Loucy (cell line): ENCODE measurements at regions not wholly inside any gene's neighbourhood (a gene's known extent, or its start where the extent isn't known, plus 50 kb on each side); places are given as distances from the start of the nearest gene placed in this dataset.

ENCODE experiments used
- H2AFZ ChIP-seq: fragments of 200-600 bp; sonication (generic); 2 replicates; pipeline ENCODE4 v1.6.0; 2016; ENCODE audit warnings: antibody characterized with exemption, mild to moderate bottlenecking, low read length, moderate library complexity
- H3F3A ChIP-seq: fragments of 200-600 bp; 2 replicates; pipeline ENCODE4 v1.6.0; 2016; ENCODE audit warnings: antibody characterized with exemption, low read depth, mild to moderate bottlenecking
- H3K27me3 ChIP-seq: fragments of 200-600 bp; sonication (generic); 2 replicates; pipeline ENCODE4 v1.6.1; 2014; ENCODE audit warnings: low read length, mild to moderate bottlenecking; ENCODE audit not compliant: insufficient read depth, poor library complexity, severe bottlenecking
- H3K36me3 ChIP-seq: fragments of 200-600 bp; sonication (generic); 2 replicates; pipeline ENCODE4 v1.6.1; 2016; ENCODE audit warnings: low read length; ENCODE audit not compliant: insufficient read depth
- H3K4me1 ChIP-seq: fragments of 200-600 bp; sonication (generic); 2 replicates; pipeline ENCODE4 v1.5.1; 2014; ENCODE audit warnings: low read length, mild to moderate bottlenecking; ENCODE audit not compliant: insufficient read depth, poor library complexity, severe bottlenecking
- H3K4me2 ChIP-seq: fragments of 200-600 bp; sonication (generic); 2 replicates; pipeline ENCODE4 v1.6.0; 2014; ENCODE audit warnings: antibody characterized with exemption, low read length, low read depth, mild to moderate bottlenecking; ENCODE audit not compliant: poor library complexity, severe bottlenecking
- H3K4me3 ChIP-seq: fragments of 200-600 bp; sonication (generic); 2 replicates; pipeline ENCODE4 v1.5.1; 2014; ENCODE audit warnings: low read length, mild to moderate bottlenecking, mixed read lengths; ENCODE audit not compliant: poor library complexity, severe bottlenecking
- H3K79me2 ChIP-seq: fragments of 200-600 bp; sonication (generic); 2 replicates; pipeline ENCODE4 v1.6.1; 2014; ENCODE audit warnings: low read length; ENCODE audit not compliant: insufficient read depth
- H3K9ac ChIP-seq: fragments of 200-600 bp; sonication (generic); 2 replicates; pipeline ENCODE4 v1.6.0; 2014; ENCODE audit warnings: mild to moderate bottlenecking, low read depth, low read length, moderate library complexity; ENCODE audit not compliant: poor library complexity, severe bottlenecking
- H3K9me2 ChIP-seq: fragments of 200-600 bp; sonication (generic); replicated peaks from 2 replicates; pipeline ENCODE4 v1.6.1; 2016; ENCODE audit warnings: low read depth, low read length, mixed read lengths
- H3K9me3 ChIP-seq: fragments of 200-600 bp; sonication (generic); 2 replicates; pipeline ENCODE4 v1.6.1; 2014; ENCODE audit warnings: mild to moderate bottlenecking, antibody characterized with exemption, low read length, low read depth; ENCODE audit not compliant: insufficient read depth
- H4K20me1 ChIP-seq: fragments of 200-600 bp; sonication (generic); 2 replicates; pipeline ENCODE4 v1.6.0; 2014; ENCODE audit warnings: antibody characterized with exemption, low read length, mild to moderate bottlenecking; ENCODE audit not compliant: insufficient read depth, poor library complexity, severe bottlenecking
- EZH2phosphoT487 ChIP-seq: fragments of 200-600 bp; IDR thresholded peaks from 2 replicates; pipeline ENCODE4 v1.6.1; 2018; ENCODE audit warnings: antibody characterized with exemption, mild to moderate bottlenecking, moderate library complexity, borderline replicate concordance
- TF ChIP-seq, protein P1 (sequence below): fragments of 200-600 bp; sonication (generic); conservative IDR thresholded peaks from 2 replicates; pipeline ENCODE4 v1.5.1; 2014; ENCODE audit warnings: mild to moderate bottlenecking, antibody characterized with exemption, low read length

DNA sequence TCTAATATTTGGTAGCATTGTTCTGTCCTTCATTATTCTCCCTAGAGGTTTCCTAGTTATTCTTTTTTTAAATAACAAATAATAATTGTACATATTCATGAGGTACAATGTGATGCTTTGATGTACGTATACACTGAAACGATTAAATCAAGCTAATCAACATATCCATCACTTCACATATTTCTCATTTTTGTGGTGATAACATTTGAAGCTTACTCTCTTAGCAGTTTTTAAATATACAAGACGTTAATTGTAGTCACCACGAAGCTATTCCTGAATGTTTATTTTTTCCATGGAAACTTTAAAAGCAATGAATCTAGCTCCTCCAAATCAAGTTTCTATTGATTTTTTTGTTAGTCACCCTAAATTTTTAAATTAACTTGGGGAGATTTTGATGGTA is 81.1 kb upstream of the PRNP start:
- H2AFZ ChIP-seq = no peak overlapping the region
- H3F3A ChIP-seq = no peaks in the 10 kb centered on the region
- TF ChIP-seq EZH2phosphoT487 = no peak
- H3K9me3 ChIP-seq = no peaks in the 10 kb centered on the region
- H3K4me2 ChIP-seq = no peak overlapping the region
- H3K4me3 ChIP-seq = no peak overlapping the region
- no peaks in the 10 kb centered on the region for H3K9me2 ChIP-seq
- H3K4me1 ChIP-seq = no peaks in the 10 kb centered on the region
- no peak overlapping the region for H3K9ac ChIP-seq
- H3K27me3 ChIP-seq = no peaks in the 10 kb centered on the region
- H4K20me1 ChIP-seq = no peaks in the 10 kb centered on the region
- H3K36me3 ChIP-seq = no peaks in the 10 kb centered on the region
- no peaks in the 10 kb centered on the region for H3K79me2 ChIP-seq

DNA sequence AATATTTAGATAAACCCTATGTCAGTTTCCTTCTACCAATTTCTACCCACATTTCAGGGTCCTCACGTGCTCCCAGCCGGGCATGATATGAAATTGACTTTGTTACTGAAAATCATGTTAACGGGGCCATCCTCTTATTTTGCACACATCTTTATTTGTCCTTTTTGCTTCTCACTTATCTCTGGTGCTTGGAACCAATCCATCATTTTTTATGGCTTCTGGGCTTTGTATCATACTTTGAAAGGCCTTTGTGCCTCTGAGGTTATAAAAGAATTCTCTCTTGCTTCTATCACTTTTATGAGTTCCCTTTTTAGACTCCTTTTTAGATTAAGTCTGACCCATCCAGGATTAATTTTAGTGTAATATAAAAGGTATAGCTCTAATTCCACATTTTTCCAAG is 81.7 kb upstream of the PRNP start:
- TF ChIP-seq, protein P1, sequence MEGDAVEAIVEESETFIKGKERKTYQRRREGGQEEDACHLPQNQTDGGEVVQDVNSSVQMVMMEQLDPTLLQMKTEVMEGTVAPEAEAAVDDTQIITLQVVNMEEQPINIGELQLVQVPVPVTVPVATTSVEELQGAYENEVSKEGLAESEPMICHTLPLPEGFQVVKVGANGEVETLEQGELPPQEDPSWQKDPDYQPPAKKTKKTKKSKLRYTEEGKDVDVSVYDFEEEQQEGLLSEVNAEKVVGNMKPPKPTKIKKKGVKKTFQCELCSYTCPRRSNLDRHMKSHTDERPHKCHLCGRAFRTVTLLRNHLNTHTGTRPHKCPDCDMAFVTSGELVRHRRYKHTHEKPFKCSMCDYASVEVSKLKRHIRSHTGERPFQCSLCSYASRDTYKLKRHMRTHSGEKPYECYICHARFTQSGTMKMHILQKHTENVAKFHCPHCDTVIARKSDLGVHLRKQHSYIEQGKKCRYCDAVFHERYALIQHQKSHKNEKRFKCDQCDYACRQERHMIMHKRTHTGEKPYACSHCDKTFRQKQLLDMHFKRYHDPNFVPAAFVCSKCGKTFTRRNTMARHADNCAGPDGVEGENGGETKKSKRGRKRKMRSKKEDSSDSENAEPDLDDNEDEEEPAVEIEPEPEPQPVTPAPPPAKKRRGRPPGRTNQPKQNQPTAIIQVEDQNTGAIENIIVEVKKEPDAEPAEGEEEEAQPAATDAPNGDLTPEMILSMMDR = no peak
- no peak for TF ChIP-seq EZH2phosphoT487
- H3K4me3 ChIP-seq = no peak overlapping the region
- H3K36me3 ChIP-seq = no peaks in the 10 kb centered on the region
- H3F3A ChIP-seq = no peaks in the 10 kb centered on the region
- H3K79me2 ChIP-seq = no peaks in the 10 kb centered on the region
- no peaks in the 10 kb centered on the region for H4K20me1 ChIP-seq
- no peak overlapping the region for H3K4me2 ChIP-seq
- H3K9ac ChIP-seq = no peak overlapping the region
- H3K4me1 ChIP-seq = no peaks in the 10 kb centered on the region
- H3K9me3 ChIP-seq = no peaks in the 10 kb centered on the region
- no peak overlapping the region for H2AFZ ChIP-seq
- no peaks in the 10 kb centered on the region for H3K27me3 ChIP-seq
- no peaks in the 10 kb centered on the region for H3K9me2 ChIP-seq

DNA sequence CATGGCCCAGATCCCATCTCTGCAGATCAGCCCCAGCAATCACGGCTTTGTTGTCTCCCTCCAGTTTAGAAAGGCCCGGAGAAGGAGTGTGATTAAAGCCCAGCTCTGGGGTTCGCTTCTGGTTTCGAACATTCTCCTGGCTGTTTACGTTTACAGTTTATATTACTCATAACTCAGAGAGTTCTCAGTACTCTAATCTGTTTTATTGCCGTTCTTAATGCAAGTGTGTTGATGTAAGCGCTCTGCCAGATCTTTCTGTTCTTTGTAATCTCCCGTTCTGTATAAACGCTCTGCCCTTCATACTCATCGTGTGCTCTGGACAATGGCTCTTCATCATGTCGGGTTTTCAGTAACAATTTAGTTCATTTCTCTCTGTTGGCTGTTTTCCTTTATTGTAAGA is 82.5 kb upstream of the PRNP start:
- Histone ChIP-seq H4K20me1 (no peaks in the 10 kb centered on the region), H2AFZ (no peak overlapping the region), H3K27me3 (no peaks in the 10 kb centered on the region), H3K4me3 (no peak overlapping the region), H3K9ac (no peak overlapping the region), H3K36me3 (no peaks in the 10 kb centered on the region), H3F3A (no peaks in the 10 kb centered on the region), H3K79me2 (no peaks in the 10 kb centered on the region), H3K9me3 (no peaks in the 10 kb centered on the region), H3K4me1 (no peaks in the 10 kb centered on the region), H3K9me2 (no peaks in the 10 kb centered on the region), H3K4me2 (no peak overlapping the region)
- no peak for TF ChIP-seq EZH2phosphoT487
- TF ChIP-seq, protein P1 = no peak

- no peak overlapping the region for H3K9ac ChIP-seq
- no peak overlapping the region for H3K4me2 ChIP-seq
- no peaks in the 10 kb centered on the region for H4K20me1 ChIP-seq
- H3K36me3 ChIP-seq = no peaks in the 10 kb centered on the region
- H3K79me2 ChIP-seq = no peaks in the 10 kb centered on the region
- no peak for TF ChIP-seq EZH2phosphoT487
- TF ChIP-seq, protein P1 = no peak
- H3K9me2 ChIP-seq = no peaks in the 10 kb centered on the region
- H3K4me3 ChIP-seq = no peak overlapping the region
- no peaks in the 10 kb centered on the region for H3K9me3 ChIP-seq
- no peaks in the 10 kb centered on the region for H3F3A ChIP-seq
- no peaks in the 10 kb centered on the region for H3K4me1 ChIP-seq
- H2AFZ ChIP-seq = no peak overlapping the region
- no peaks in the 10 kb centered on the region for H3K27me3 ChIP-seq
These were observed 84.0 kb upstream of the PRNP start for GRCh38 chr20:4602297-4602631.
